H1 (cell line): ENCODE measurements at regions not wholly inside any gene's neighbourhood (a gene's known extent, or its start where the extent isn't known, plus 50 kb on each side); places are given as distances from the start of the nearest gene placed in this dataset.

ENCODE experiments used
- CTCF ChIA-PET: fragments of 300-600 bp; sonication (Branson Sonifier 250); formaldehyde crosslinking; loops from one replicate; lab custom pipeline; 2021; ENCODE audit not compliant: partially characterized antibody; lab: Charles Lee
- POLR2A ChIA-PET: fragments of 300-600 bp; sonication (Branson Sonifier 250); formaldehyde crosslinking; loops from one replicate; lab custom pipeline; 2021; ENCODE audit warnings: inconsistent platforms; ENCODE audit not compliant: partially characterized antibody; lab: Charles Lee
- DNase-seq, 2 experiments: peaks; one replicate each; pipeline versions ENCODE4 v3.0.0 to v3.0.0-alpha.2; 2010 to 2022; ENCODE audit warnings: low spot score in 2 of 2, low read depth in 1 of 2, mixed read lengths in 1 of 2
- FAIRE-seq: peaks from 2 replicates; lab custom pipeline; 2011; peaks lifted over from hg19 to GRCh38; lab: Jason Lieb, UNC
- H2AFZ ChIP-seq: 2 replicates; pipeline ENCODE4 v1.8.1; 2012; ENCODE audit warnings: low read length, inconsistent platforms
- H2AK5ac ChIP-seq: 2 replicates; pipeline ENCODE4 v1.6.1; 2013; ENCODE audit warnings: low read depth, low read length
- H2BK120ac ChIP-seq: replicated peaks from 2 replicates; pipeline ENCODE3; 2013; ENCODE audit warnings: low read depth, low read length, inconsistent platforms
- H2BK12ac ChIP-seq: 2 replicates; pipeline ENCODE4 v1.6.1; 2013; ENCODE audit warnings: low read depth, low read length
- H2BK15ac ChIP-seq: 2 replicates; pipeline ENCODE4 v1.6.1; 2013; ENCODE audit warnings: low read length
- H2BK20ac ChIP-seq: 2 replicates; pipeline ENCODE4 v1.6.1; 2013; ENCODE audit warnings: low read length
- H2BK5ac ChIP-seq: 2 replicates; pipeline ENCODE4 v1.6.1; 2013; ENCODE audit warnings: low read depth, low read length
- H3K14ac ChIP-seq: 2 replicates; pipeline ENCODE4 v1.6.1; 2013; ENCODE audit warnings: inconsistent platforms; ENCODE audit not compliant: insufficient read length
- H3K18ac ChIP-seq: 2 replicates; pipeline ENCODE4 v1.6.1; 2013; ENCODE audit warnings: low read length; ENCODE audit errors: extremely low read depth
- H3K23ac ChIP-seq: 2 replicates; pipeline ENCODE4 v1.6.1; 2013; ENCODE audit warnings: inconsistent platforms; ENCODE audit not compliant: insufficient read length
- H3K23me2 ChIP-seq: 2 replicates; pipeline ENCODE4 v1.6.1; 2013; ENCODE audit warnings: low read depth, low read length
- H3K27ac ChIP-seq: 2 replicates; pipeline ENCODE4 v1.6.1; 2011; ENCODE audit warnings: low read depth, low read length, inconsistent platforms
- H3K27me3 ChIP-seq, 4 experiments: replicated peaks in 1 of 4; 1 replicate in 1 of 4; 2 replicates in 3 of 4; pipeline versions ENCODE4 v1.6.1 to v1.8.1; 2011 to 2013; ENCODE audit warnings: low read length in 3 of 4, mild to moderate bottlenecking in 3 of 4, inconsistent platforms in 2 of 4, mixed read lengths in 2 of 4, moderate library complexity in 1 of 4; ENCODE audit not compliant: control insufficient read depth in 3 of 4, insufficient read depth in 3 of 4; ENCODE audit errors: extremely low read depth in 1 of 4
- H3K36me3 ChIP-seq, 4 experiments: 2 replicates each; pipeline versions ENCODE4 v1.6.1 to v1.8.1; 2011 to 2013; ENCODE audit warnings: mild to moderate bottlenecking in 4 of 4, low read length in 3 of 4, moderate library complexity in 2 of 4, control low read depth in 1 of 4, inconsistent platforms in 1 of 4; ENCODE audit not compliant: insufficient read depth in 4 of 4, control insufficient read depth in 2 of 4
- H3K4ac ChIP-seq: replicated peaks from 2 replicates; pipeline ENCODE3; 2013; ENCODE audit warnings: low read length, low read depth, mixed read lengths, inconsistent platforms; ENCODE audit not compliant: insufficient read length
- H3K4me1 ChIP-seq, 4 experiments: replicated peaks in 1 of 4; 1 replicate in 1 of 4; 2 replicates in 3 of 4; pipeline versions ENCODE4 v1.6.1 to v1.8.1; 2011 to 2013; ENCODE audit warnings: low read length in 3 of 4, inconsistent platforms in 2 of 4, mixed read lengths in 1 of 4; ENCODE audit not compliant: insufficient read depth in 4 of 4, control insufficient read depth in 3 of 4
- H3K4me2 ChIP-seq, 2 experiments: 2 replicates each; pipeline versions ENCODE4 v1.6.1 to v1.8.1; 2011 to 2013; ENCODE audit warnings: low read depth in 2 of 2, low read length in 2 of 2, control low read depth in 1 of 2, inconsistent platforms in 1 of 2, mild to moderate bottlenecking in 1 of 2; ENCODE audit not compliant: insufficient read depth in 1 of 2
- H3K4me3 ChIP-seq, 4 experiments: fragments of 200-600, 300-600 bp in 1 of 4; sonication (generic), shearing (Covaris generic), sonication (Bioruptor Twin) in 1 of 4; 2 replicates each; pipeline versions ENCODE4 v1.5.1 to v1.8.1; 2011 to 2016; ENCODE audit warnings: low read length in 4 of 4, low read depth in 3 of 4, control low read depth in 2 of 4, inconsistent platforms in 2 of 4, mild to moderate bottlenecking in 2 of 4, mixed read lengths in 1 of 4, moderate library complexity in 1 of 4; ENCODE audit not compliant: insufficient read depth in 2 of 4; ENCODE audit errors: extremely low read depth in 1 of 4
- H3K56ac ChIP-seq: replicated peaks from 2 replicates; pipeline ENCODE3; 2013; ENCODE audit warnings: low read depth, mild to moderate bottlenecking, mixed read lengths, low read length, inconsistent platforms; ENCODE audit not compliant: insufficient read length
- H3K79me1 ChIP-seq: 2 replicates; pipeline ENCODE4 v1.6.1; 2013; ENCODE audit warnings: low read depth, low read length, control low read depth
- H3K79me2 ChIP-seq, 2 experiments: 2 replicates each; pipeline versions ENCODE4 v1.6.1 to v1.8.1; 2012 to 2013; ENCODE audit warnings: low read length in 2 of 2, mild to moderate bottlenecking in 2 of 2, inconsistent platforms in 1 of 2; ENCODE audit not compliant: insufficient read depth in 2 of 2, control insufficient read depth in 1 of 2
- H3K9ac ChIP-seq, 4 experiments: replicated peaks in 1 of 4; 1 replicate in 1 of 4; 2 replicates in 3 of 4; pipeline versions ENCODE4 v1.6.1 to v1.8.1; 2011 to 2013; ENCODE audit warnings: low read depth in 3 of 4, low read length in 3 of 4, control low read depth in 2 of 4, mild to moderate bottlenecking in 2 of 4, moderate library complexity in 2 of 4, inconsistent platforms in 1 of 4; ENCODE audit errors: extremely low read depth in 1 of 4
- H3K9me3 ChIP-seq, 2 experiments: 2 replicates each; pipeline versions ENCODE4 v1.6.1 to v1.8.1; 2012 to 2013; ENCODE audit warnings: mild to moderate bottlenecking in 2 of 2, moderate library complexity in 2 of 2, control low read depth in 1 of 2, inconsistent platforms in 1 of 2, low read depth in 1 of 2, low read length in 1 of 2, mixed read lengths in 1 of 2; ENCODE audit not compliant: insufficient read depth in 2 of 2
- H4K20me1 ChIP-seq, 2 experiments: replicated peaks in 1 of 2; 2 replicates each; pipeline versions ENCODE3 to v1.8.1; 2011 to 2013; ENCODE audit warnings: inconsistent platforms in 2 of 2, low read length in 2 of 2, mild to moderate bottlenecking in 1 of 2; ENCODE audit not compliant: insufficient read depth in 2 of 2, control insufficient read depth in 1 of 2
- H4K5ac ChIP-seq: 2 replicates; pipeline ENCODE4 v1.6.1; 2013; ENCODE audit warnings: low read length, low read depth, mixed read lengths, inconsistent platforms; ENCODE audit not compliant: insufficient read length
- H4K8ac ChIP-seq: 2 replicates; pipeline ENCODE4 v1.8.0; 2013; ENCODE audit warnings: mild to moderate bottlenecking, moderate library complexity, low read length, inconsistent platforms; ENCODE audit not compliant: insufficient read depth; ENCODE audit errors: extremely low read depth
- H4K91ac ChIP-seq: replicated peaks from 2 replicates; pipeline ENCODE3; 2013; ENCODE audit warnings: low read length, mixed read lengths, inconsistent platforms; ENCODE audit not compliant: insufficient read length
- CHD2 ChIP-seq: IDR thresholded peaks from 2 replicates; pipeline ENCODE4 v1.6.1; 2012; ENCODE audit warnings: low read length, improper control_type of control experiment
- WGBS, 2 experiments: shearing (Covaris generic) in 1 of 2; methylation state at CpG; one replicate each; pipeline versions ENCODE4 v1.1.6 to v1.1.7; 2013 to 2015; ENCODE audit warnings: low lambda C conversion rate in 2 of 2, mixed read lengths in 2 of 2, inconsistent platforms in 1 of 2, low coverage in 1 of 2, missing lambda C conversion rate in 1 of 2; ENCODE audit not compliant: insufficient replicate concordance in 2 of 2, insufficient coverage in 1 of 2, insufficient read length in 1 of 2; ENCODE audit errors: extremely low coverage in 1 of 2, missing lambda C conversion rate in 1 of 2; 5-methylcytosine and 5-hydroxymethylcytosine counted together

DNA sequence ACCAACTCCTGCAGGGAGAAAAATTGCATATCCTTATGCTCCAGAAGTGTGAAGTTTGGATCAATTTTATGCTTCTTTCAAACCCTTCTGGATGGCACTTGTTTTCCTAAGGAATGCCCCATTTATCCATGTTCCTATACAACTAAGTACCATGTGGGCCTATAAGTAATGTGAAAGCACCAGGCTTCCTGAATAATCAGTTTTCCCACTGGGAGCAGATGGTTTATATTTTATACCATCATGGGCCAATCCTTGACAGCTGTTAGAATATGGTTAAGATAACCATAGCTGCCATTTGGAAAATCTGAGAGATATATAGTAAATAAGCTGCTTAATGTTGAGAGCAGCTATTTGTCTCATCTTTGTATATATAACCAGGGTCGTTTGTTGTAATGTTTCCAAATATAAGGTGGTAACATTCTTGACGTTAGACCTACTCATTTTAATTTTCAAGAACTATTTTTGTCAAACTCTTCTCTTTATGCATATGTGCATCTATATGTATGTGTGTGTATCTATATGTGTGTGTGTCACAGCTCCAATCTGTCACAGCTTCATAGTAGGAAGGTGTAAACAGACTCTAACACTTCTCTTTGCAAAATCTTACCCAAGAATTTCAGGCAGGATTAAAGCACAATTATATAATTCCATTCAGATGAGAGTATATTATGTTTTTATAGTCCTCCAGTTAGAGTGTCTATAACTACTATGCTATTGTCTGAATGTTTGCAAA lies 458.7 kb upstream of the GCFC2 start:
- Histone ChIP-seq H3K9ac (no peak overlapping the region), H3K9me3 (peaks cover 0 to 1% of the 10 kb centered on the region in 2 experiments; a peak in 1 of 4 replicates), H3K4me2 (no peak overlapping the region), H3K56ac (no peak overlapping the region), H3K4me3 (no peak overlapping the region), H3K79me2 (no peaks in the 10 kb centered on the region), H3K36me3 (no peaks in the 10 kb centered on the region), H2BK20ac (no peak overlapping the region), H3K14ac (no peak overlapping the region), H2AK5ac (no peak overlapping the region), H3K23me2 (no peaks in the 10 kb centered on the region), H3K27me3 (no peaks in the 10 kb centered on the region), H2BK15ac (no peak overlapping the region), H3K27ac (no peak overlapping the region), H3K23ac (no peak overlapping the region), H4K20me1 (no peaks in the 10 kb centered on the region), H3K4me1 (no peaks in the 10 kb centered on the region), H4K5ac (no peak overlapping the region), H4K8ac (no peak overlapping the region), H2BK12ac (no peak overlapping the region), H4K91ac (no peak overlapping the region), H3K18ac (no peak overlapping the region), H3K4ac (no peak overlapping the region), H2AFZ (no peak overlapping the region), H3K79me1 (no peaks in the 10 kb centered on the region), H2BK5ac (no peak overlapping the region), H2BK120ac (no peak overlapping the region)
- ChIA-PET POLR2A (no interaction called here), CTCF (interaction anchor here (1.5 to 2.1 kb wide), 2 partner anchors 11 to 28 kb away, joined by 3 to 11 read pairs; no protein-coding TSS in a partner anchor)
- DNase-seq: no peak
- WGBS, 2 experiments: 90% methylated on average over 2 of the region's 2 CpGs; no CpG with 5 or more reads in 1 of the 2 experiments
- no peak for FAIRE-seq
- no peak for TF ChIP-seq CHD2
